Activated effector memory CD4-positive, alpha-beta T cell treated with Interleukin-2 at 50 U/mL for 16 hours (primary cell): ENCODE measurements at regions not wholly inside any gene's neighbourhood (a gene's known extent, or its start where the extent isn't known, plus 50 kb on each side); places are given as distances from the start of the nearest gene placed in this dataset.
A peak's percentile ranks its signal among the peaks of the same experiment; 100 is the strongest.

Experiments used
- DNase-seq: peaks from one replicate; pipeline ENCODE4 v3.0.0-alpha.2; 2020

- peak; percentile 58 for DNase-seq
Measured at GRCh38 chr21:45592208-45592619, 50.0 kb upstream of the SLC19A1 start.

DNA sequence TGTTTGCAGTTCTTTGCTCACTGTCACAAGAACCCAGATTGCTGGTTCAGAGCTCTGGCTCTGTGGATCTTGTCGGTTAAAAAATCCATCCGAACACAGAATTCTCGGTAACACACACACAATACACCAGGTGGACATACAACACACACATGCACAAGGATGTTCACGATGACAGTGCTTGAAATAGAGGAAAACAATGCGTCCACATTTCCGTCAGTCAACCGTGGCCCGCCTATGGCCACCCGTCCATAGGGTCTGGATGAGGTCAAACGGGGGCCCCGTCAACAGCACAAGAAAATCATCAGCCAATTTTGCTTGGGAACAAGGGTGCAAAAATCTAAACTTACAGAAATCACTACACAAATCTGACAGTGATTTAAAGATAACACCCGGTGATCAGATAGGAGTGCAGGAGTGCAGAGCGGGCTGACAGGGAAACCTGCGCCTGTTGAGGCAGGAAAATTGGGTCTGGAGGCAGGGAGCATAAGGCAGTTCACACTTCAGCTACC, 50.4 kb upstream of the SLC19A1 start:
- no peak for DNase-seq

DNA sequence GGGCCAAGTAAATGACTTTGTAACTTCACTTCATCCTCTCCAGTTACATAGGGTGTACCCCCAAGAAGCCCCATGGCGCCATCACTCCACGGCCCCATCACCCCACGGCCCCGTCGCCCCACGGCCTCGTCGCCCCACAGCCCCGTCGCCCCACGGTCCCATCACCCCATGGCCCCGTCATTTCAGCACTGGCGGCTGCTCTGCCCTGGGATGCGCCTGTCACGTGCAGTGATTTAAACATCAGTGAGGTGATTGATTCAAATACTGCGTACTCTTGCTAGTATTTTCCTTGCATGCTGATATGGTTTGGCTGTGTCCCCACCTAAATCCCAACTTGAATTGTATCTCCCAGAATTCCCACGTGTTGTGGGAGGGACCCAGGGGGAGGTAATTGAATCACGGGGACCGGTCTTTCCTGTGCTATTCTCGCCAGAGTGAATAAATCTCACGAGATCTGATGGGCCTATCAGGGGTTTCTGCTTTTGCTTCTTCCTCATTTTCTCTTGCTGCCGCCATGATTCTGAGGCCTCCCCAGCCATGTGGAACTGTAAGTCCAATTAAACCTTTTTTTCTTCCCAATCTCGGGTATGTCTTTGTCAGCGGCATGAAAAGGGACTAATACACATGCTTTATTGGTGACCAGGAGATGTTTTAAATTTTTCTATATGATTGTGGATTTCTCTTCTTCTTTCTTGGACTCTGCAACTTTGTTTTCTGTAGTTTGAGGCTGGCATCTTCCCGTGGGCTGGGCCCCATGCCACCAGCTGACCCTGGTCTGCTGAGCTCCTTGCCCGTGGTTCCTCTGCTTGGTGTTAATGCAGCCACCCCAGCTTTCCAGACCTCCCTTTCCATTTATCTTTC, 50.1 kb upstream of the PCBP3 start:
- no peak for DNase-seq
